NCI-H2227 (cell line): ENCODE measurements at regions not wholly inside any gene's neighbourhood (a gene's known extent, or its start where the extent isn't known, plus 50 kb on each side); places are given as distances from the start of the nearest gene placed in this dataset.

Experiments used
- DNase-seq: peaks from one replicate; lab custom pipeline; 2025; ENCODE audit not compliant: unreplicated experiment; lab: John Stamatoyannopoulos, UW

GRCh38 chr4:189304809-189305208 lies 635.9 kb upstream of the FRG1 start:
- DNase-seq = no peak

GRCh38 chr4:189305500-189305899 lies 635.2 kb upstream of the FRG1 start:
- DNase-seq = no peak

GRCh38 chr4:189311251-189311650 lies 629.4 kb upstream of the FRG1 start:
- DNase-seq = no peak

DNA sequence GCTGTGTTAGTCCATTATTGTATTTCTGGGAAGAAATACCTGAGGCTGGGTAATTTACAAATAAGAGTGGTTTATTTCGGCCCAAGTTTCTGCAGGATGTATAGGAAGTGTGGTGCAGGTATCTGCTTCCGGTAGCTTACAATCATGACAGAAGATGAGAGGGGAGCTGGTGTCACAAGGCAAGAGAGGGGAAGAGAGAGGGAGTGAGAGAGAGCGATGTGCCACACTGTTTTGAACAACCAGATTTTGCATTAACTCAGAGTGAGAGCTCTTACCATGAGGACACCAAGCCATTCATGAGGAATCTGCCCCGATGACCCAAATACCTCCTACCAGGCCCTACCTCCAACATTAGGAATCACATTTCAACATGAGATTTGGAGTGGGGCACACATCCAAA lies 627.6 kb upstream of the FRG1 start:
- no peak for DNase-seq

DNA sequence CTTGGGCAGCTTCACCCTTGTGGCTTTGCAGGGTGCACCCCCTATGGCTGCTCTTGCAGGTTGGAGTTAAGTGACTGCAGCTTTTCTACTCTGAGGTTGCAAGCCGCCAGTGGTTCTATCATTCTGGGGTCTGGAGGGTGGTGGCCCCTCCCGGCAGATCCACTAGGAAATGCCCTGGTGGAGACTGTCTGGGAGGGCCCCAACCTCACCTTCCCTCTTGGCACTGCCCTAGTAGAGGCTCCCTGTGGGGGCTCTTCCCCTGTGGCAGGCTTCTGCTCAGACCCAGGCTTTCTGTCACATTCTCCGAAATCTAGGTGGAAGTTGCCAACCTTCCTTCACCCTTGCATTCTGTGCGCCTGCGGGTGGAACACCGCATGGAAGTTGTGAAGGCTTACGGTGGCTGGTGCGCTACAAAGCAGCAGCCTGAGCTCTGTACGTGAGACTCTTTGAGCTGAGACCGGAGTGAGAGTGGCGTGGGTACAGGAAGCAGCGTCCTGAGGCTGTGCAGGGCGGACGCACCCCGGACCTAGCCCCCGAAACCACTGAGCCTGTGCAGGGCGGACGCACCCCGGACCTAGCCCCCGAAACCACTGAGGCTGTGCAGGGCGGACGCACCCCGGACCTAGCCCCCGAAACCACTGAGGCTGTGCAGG lies 626.7 kb upstream of the FRG1 start:
- DNase-seq = no peak

DNA sequence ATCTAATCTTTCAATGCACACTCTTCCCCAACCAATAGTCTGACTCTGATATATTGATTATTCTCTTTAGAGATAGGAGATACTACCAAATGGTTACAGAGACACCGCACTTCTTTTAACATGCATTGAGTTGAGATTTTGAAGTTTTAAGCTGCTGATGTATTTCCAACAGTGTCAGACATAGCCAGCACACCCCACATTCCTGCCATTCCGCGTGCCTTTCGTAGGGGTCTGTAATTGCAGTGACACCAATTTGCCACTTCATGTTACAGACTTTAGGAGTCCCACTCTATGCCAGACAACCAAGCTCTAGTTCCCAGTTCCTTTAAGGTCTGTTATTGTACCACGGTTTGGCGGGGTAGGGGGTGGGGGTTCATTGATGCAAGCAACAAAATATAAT lies 618.2 kb upstream of the FRG1 start:
- DNase-seq = no peak

DNA sequence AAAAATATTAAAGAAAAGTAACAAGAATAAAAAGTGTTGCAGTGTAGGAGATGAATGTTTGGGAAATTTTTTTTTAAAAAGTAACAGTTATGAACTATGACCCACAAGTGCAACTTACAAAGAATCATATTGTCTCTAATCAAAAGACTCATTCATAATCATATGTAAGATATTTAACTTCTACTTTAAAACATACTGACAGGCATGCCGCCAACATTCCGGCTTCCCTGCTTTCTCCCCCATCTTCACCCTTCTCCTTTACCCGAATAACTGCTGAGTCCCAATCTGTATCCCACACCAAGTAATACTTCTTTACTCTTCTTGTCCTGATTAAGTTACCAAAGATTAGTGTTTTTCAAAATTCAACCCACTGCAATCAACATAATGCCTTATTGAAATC lies 598.8 kb upstream of the FRG1 start:
- DNase-seq = no peak

DNA sequence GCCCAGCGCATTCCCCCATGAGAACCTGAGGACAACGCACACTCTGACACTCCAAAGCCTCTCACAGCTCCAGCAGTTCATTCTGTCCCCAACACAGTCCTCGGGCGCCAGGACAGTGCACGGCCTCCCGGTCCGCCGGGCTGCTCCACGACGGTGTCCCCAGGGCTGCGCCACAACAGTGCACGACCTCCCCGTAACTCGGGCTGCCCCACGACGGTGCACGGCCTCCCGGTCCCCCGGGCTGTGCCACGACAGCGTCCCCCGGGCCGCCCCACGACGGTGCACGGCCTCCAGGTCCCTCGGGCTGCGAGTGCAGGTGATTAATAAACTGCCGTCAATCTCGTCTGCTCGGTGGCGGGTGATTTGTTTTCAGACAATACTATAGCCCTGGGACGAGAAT lies 585.1 kb upstream of the FRG1 start:
- no peak for DNase-seq

- DNase-seq = no peak
These were observed 578.3 kb upstream of the FRG1 start for GRCh38 chr4:189362364-189362763.

DNA sequence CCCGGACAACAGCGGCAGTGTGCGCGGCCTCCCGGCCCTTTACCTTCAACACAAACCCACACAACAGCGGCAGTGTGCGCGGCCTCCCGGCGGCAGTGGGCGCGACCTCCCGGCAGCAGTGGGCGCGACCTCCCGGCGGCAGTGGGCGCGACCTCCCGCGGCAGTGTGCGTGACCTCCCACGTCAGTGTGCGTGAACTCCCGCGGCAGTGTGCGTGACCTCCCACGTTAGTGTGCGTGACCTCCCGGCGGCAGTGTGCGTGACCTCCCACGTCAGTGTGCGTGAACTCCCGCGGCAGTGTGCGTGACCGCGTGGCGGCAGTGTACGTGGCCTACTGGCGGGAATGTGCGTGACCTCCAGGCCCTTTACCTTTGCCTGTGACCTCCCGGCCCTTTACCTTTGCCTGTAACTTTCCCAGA lies 576.6 kb upstream of the FRG1 start:
- no peak for DNase-seq

- DNase-seq = no peak
These were observed 575.2 kb upstream of the FRG1 start for GRCh38 chr4:189365451-189365850.

- no peak for DNase-seq
These were observed 572.8 kb upstream of the FRG1 start for GRCh38 chr4:189367832-189368231.

GRCh38 chr4:189374176-189374575 lies 566.5 kb upstream of the FRG1 start:
- no peak for DNase-seq

DNA sequence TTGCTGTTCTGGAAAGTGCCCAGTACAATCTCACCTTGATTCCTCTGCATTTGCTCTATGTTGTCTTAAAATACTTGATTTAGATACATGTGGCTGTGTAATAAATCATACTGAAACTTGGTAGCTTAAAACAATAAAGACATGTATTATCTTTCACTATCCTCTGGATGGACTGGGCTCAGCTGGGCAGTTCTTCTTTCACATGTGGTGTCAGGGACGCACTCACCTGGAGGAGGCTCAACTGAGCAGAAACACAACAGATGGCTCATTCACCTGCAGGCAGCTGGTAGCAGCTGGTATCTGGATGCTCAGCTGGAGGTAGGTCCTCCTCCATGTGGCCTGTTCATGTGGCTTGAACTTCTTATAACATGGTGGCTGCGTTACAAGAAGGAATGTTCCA lies 563.8 kb upstream of the FRG1 start:
- no peak for DNase-seq

- DNase-seq = no peak
These were observed 563.1 kb upstream of the FRG1 start for GRCh38 chr4:189377569-189377968.

DNA sequence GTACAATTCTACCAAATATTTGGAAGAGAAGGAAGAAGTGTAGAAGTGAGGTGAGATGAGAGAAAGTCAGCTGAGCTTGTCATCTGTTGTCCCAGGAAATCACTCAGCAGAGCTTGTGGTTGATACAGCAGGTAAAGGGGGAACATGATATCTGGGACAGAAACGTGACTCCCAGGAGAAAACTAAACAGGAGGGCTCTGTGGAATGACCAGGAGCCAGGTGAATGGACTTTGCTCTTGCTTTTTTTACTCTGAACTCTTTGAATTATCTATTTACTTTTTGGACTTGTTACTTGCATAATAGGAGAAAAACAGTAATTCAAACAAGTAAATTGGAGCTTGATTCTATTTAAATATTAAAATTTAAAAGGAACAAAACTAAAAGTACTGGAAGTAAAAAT lies 555.6 kb upstream of the FRG1 start:
- no peak for DNase-seq

- no peak for DNase-seq
These were observed 555.1 kb upstream of the FRG1 start for GRCh38 chr4:189385579-189385978.

DNA sequence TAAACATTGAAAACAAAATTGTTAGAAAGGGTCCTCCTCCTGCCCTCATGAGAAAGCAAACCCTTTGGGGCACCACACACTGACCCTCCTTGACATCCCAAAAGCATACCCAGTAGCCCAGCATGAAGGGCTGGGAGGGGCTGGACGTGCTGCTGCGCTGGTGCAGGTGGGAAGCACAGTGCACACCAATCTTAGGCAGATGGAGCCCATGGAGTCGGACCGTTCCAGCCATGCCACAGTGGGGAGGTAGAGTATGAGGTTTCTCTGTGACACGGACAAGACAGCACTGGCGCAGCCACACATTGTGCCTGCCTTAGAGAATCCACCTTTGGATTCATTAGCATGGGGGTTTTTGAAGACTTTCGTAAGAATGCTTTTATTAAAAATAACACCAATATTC lies 544.2 kb upstream of the FRG1 start:
- no peak for DNase-seq

DNA sequence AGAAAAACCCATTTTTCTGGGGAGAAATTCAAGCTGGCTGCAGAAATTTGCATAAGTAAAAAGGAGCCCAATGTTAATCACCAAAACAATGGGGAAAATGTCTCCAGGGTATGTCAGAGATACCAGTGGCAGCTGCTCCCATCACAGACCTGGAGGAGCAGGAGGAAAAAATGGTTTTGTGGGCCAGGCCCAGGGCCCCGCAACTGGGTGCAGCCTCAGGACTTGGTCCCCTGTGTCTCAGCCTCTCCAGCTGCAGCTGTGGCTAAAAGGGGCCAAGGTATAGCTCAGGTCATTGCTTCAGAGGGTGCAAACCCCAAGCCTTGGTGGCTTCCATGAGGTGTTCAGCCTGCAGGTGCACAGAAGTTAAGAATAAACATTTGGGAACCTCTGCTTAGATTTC lies 536.4 kb upstream of the FRG1 start:
- DNase-seq = no peak

- DNase-seq = no peak
These were observed 531.5 kb upstream of the FRG1 start for GRCh38 chr4:189409158-189409557.

- no peak for DNase-seq
These were observed 526.7 kb upstream of the FRG1 start for GRCh38 chr4:189414021-189414420.

- DNase-seq = no peak
These were observed 520.1 kb upstream of the FRG1 start for GRCh38 chr4:189420572-189420971.

GRCh38 chr4:189436207-189436606 lies 504.5 kb upstream of the FRG1 start:
- no peak for DNase-seq

- DNase-seq = no peak
These were observed 500.0 kb upstream of the FRG1 start for GRCh38 chr4:189440716-189441115.
